H1 (cell line): ENCODE measurements at regions not wholly inside any gene's neighbourhood (a gene's known extent, or its start where the extent isn't known, plus 50 kb on each side); places are given as distances from the start of the nearest gene placed in this dataset.

ENCODE experiments used
- ATF2 ChIP-seq: IDR thresholded peaks from 2 replicates; pipeline ENCODE4 v1.6.1; 2012; ENCODE audit warnings: low read length, inconsistent platforms
- BRCA1 ChIP-seq: IDR thresholded peaks from 2 replicates; pipeline ENCODE4 v1.6.1; 2012; ENCODE audit warnings: low read depth, low read length, improper control_type of control experiment
- CREB1 ChIP-seq: IDR thresholded peaks from 2 replicates; pipeline ENCODE4 v1.6.1; 2012; ENCODE audit warnings: inconsistent platforms
- EP300 ChIP-seq, 2 experiments: IDR thresholded peaks; 1 replicate in 1 of 2; 2 replicates in 1 of 2; pipeline ENCODE4 v1.6.1; 2011 to 2012; ENCODE audit warnings: low read depth in 2 of 2, low read length in 2 of 2, mild to moderate bottlenecking in 2 of 2, borderline replicate concordance in 1 of 2, inconsistent platforms in 1 of 2, moderate library complexity in 1 of 2
- EZH2 ChIP-seq: fragments of 200-600 bp; sonication (generic); IDR thresholded peaks from 2 replicates; pipeline ENCODE4 v1.7.1; 2012; ENCODE audit warnings: low read depth, mild to moderate bottlenecking, moderate library complexity, low read length, inconsistent platforms; ENCODE audit not compliant: severe bottlenecking
- KDM1A ChIP-seq: fragments of 200-600, 300-600 bp; sonication (generic); IDR thresholded peaks from 2 replicates; pipeline ENCODE4 v1.7.1; 2016; ENCODE audit warnings: mild to moderate bottlenecking, low read length, borderline replicate concordance
- POLR2A ChIP-seq, 2 experiments: IDR thresholded peaks; 1 replicate in 1 of 2; 2 replicates in 1 of 2; pipeline ENCODE4 v1.6.1; 2011; ENCODE audit warnings: low read depth in 2 of 2, low read length in 2 of 2, mild to moderate bottlenecking in 2 of 2; ENCODE audit errors: control extremely low read depth in 1 of 2
- RAD21 ChIP-seq, 2 experiments: IDR thresholded peaks in 1 of 2; conservative IDR thresholded peaks in 1 of 2; 2 replicates each; pipeline ENCODE4 v1.6.1; 2011; ENCODE audit warnings: low read depth in 2 of 2, low read length in 2 of 2, improper control_type of control experiment in 1 of 2, inconsistent platforms in 1 of 2, mild to moderate bottlenecking in 1 of 2, moderate library complexity in 1 of 2
- TCF12 ChIP-seq: IDR thresholded peaks from 2 replicates; pipeline ENCODE4 v1.6.1; 2011; ENCODE audit warnings: low read depth, mild to moderate bottlenecking, low read length
- TF ChIP-seq, protein P1 (sequence below), 3 experiments: IDR thresholded peaks; 1 replicate in 2 of 3; 2 replicates in 1 of 3; pipeline versions ENCODE4 v1.5.1 to v1.6.1; 2011; ENCODE audit warnings: low read length in 3 of 3, mild to moderate bottlenecking in 3 of 3, inconsistent platforms in 2 of 3, low read depth in 1 of 3, moderate library complexity in 1 of 3; ENCODE audit not compliant: insufficient read depth in 1 of 3; ENCODE audit errors: control extremely low read depth in 1 of 3
- TF ChIP-seq, protein P2 (sequence below): fragments of 300-600 bp; sonication (generic); IDR thresholded peaks from 2 replicates; pipeline ENCODE4 v1.7.1; 2012; ENCODE audit warnings: low read length, moderate library complexity, mild to moderate bottlenecking, inconsistent platforms; ENCODE audit not compliant: insufficient replicate concordance

- TF ChIP-seq, protein P1, sequence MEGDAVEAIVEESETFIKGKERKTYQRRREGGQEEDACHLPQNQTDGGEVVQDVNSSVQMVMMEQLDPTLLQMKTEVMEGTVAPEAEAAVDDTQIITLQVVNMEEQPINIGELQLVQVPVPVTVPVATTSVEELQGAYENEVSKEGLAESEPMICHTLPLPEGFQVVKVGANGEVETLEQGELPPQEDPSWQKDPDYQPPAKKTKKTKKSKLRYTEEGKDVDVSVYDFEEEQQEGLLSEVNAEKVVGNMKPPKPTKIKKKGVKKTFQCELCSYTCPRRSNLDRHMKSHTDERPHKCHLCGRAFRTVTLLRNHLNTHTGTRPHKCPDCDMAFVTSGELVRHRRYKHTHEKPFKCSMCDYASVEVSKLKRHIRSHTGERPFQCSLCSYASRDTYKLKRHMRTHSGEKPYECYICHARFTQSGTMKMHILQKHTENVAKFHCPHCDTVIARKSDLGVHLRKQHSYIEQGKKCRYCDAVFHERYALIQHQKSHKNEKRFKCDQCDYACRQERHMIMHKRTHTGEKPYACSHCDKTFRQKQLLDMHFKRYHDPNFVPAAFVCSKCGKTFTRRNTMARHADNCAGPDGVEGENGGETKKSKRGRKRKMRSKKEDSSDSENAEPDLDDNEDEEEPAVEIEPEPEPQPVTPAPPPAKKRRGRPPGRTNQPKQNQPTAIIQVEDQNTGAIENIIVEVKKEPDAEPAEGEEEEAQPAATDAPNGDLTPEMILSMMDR (IDR thresholded peaks at IDR 0.05; ENCODE audit: control extremely low read depth in 1 of 3, insufficient read depth in 1 of 3, low read depth in 1 of 3, low read length in 3 of 3), result no peak
- TF ChIP-seq ATF2 (no peak), BRCA1 (no peak), EZH2 (no peak), CREB1 (no peak), KDM1A (no peak), EP300 (IDR thresholded peaks at IDR 0.05; ENCODE audit: borderline replicate concordance in 1 of 2, low read depth in 2 of 2, low read length in 2 of 2) (no peak), POLR2A (IDR thresholded peaks at IDR 0.05; ENCODE audit: control extremely low read depth in 1 of 2, low read depth in 2 of 2, low read length in 2 of 2) (no peak), RAD21 (IDR thresholded peaks at IDR 0.05 in 1 of 2, conservative IDR thresholded peaks at IDR 0.05 in 1 of 2; ENCODE audit: low read depth in 2 of 2, low read length in 2 of 2) (no peak), TCF12 (no peak)
- TF ChIP-seq, protein P2, sequence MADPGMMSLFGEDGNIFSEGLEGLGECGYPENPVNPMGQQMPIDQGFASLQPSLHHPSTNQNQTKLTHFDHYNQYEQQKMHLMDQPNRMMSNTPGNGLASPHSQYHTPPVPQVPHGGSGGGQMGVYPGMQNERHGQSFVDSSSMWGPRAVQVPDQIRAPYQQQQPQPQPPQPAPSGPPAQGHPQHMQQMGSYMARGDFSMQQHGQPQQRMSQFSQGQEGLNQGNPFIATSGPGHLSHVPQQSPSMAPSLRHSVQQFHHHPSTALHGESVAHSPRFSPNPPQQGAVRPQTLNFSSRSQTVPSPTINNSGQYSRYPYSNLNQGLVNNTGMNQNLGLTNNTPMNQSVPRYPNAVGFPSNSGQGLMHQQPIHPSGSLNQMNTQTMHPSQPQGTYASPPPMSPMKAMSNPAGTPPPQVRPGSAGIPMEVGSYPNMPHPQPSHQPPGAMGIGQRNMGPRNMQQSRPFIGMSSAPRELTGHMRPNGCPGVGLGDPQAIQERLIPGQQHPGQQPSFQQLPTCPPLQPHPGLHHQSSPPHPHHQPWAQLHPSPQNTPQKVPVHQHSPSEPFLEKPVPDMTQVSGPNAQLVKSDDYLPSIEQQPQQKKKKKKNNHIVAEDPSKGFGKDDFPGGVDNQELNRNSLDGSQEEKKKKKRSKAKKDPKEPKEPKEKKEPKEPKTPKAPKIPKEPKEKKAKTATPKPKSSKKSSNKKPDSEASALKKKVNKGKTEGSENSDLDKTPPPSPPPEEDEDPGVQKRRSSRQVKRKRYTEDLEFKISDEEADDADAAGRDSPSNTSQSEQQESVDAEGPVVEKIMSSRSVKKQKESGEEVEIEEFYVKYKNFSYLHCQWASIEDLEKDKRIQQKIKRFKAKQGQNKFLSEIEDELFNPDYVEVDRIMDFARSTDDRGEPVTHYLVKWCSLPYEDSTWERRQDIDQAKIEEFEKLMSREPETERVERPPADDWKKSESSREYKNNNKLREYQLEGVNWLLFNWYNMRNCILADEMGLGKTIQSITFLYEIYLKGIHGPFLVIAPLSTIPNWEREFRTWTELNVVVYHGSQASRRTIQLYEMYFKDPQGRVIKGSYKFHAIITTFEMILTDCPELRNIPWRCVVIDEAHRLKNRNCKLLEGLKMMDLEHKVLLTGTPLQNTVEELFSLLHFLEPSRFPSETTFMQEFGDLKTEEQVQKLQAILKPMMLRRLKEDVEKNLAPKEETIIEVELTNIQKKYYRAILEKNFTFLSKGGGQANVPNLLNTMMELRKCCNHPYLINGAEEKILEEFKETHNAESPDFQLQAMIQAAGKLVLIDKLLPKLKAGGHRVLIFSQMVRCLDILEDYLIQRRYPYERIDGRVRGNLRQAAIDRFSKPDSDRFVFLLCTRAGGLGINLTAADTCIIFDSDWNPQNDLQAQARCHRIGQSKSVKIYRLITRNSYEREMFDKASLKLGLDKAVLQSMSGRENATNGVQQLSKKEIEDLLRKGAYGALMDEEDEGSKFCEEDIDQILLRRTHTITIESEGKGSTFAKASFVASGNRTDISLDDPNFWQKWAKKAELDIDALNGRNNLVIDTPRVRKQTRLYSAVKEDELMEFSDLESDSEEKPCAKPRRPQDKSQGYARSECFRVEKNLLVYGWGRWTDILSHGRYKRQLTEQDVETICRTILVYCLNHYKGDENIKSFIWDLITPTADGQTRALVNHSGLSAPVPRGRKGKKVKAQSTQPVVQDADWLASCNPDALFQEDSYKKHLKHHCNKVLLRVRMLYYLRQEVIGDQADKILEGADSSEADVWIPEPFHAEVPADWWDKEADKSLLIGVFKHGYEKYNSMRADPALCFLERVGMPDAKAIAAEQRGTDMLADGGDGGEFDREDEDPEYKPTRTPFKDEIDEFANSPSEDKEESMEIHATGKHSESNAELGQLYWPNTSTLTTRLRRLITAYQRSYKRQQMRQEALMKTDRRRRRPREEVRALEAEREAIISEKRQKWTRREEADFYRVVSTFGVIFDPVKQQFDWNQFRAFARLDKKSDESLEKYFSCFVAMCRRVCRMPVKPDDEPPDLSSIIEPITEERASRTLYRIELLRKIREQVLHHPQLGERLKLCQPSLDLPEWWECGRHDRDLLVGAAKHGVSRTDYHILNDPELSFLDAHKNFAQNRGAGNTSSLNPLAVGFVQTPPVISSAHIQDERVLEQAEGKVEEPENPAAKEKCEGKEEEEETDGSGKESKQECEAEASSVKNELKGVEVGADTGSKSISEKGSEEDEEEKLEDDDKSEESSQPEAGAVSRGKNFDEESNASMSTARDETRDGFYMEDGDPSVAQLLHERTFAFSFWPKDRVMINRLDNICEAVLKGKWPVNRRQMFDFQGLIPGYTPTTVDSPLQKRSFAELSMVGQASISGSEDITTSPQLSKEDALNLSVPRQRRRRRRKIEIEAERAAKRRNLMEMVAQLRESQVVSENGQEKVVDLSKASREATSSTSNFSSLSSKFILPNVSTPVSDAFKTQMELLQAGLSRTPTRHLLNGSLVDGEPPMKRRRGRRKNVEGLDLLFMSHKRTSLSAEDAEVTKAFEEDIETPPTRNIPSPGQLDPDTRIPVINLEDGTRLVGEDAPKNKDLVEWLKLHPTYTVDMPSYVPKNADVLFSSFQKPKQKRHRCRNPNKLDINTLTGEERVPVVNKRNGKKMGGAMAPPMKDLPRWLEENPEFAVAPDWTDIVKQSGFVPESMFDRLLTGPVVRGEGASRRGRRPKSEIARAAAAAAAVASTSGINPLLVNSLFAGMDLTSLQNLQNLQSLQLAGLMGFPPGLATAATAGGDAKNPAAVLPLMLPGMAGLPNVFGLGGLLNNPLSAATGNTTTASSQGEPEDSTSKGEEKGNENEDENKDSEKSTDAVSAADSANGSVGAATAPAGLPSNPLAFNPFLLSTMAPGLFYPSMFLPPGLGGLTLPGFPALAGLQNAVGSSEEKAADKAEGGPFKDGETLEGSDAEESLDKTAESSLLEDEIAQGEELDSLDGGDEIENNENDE, result no peak
Observed at GRCh38 chr4:103374758-103375157, 176.6 kb upstream of the CENPE start.
